Sciatic nerve (tissue), 2 donors: ENCODE measurements at regions not wholly inside any gene's neighbourhood (a gene's known extent, or its start where the extent isn't known, plus 50 kb on each side); places are given as distances from the start of the nearest gene placed in this dataset.

Experiments used
- ATAC-seq: fragments of 200-7000 bp; cut with Tn5 transposase; one replicate; pipeline ENCODE4 v1.9.1; 2020; ENCODE audit warnings: mild to moderate bottlenecking, moderate library complexity
- DNase-seq: peaks from one replicate; pipeline ENCODE4 v3.0.0-alpha.2; 2020; ENCODE audit warnings: low spot score
- intact Hi-C: fragments of 100-400 bp; cut with DNase I; formaldehyde crosslinking; loops from one replicate; pipeline ENCODE4 v1.14.2; 2022
- donor health status: DM: no; HTN: no; CAD: no.
- donor health status: DM: no; HTN: no; CAD: no.

DNA sequence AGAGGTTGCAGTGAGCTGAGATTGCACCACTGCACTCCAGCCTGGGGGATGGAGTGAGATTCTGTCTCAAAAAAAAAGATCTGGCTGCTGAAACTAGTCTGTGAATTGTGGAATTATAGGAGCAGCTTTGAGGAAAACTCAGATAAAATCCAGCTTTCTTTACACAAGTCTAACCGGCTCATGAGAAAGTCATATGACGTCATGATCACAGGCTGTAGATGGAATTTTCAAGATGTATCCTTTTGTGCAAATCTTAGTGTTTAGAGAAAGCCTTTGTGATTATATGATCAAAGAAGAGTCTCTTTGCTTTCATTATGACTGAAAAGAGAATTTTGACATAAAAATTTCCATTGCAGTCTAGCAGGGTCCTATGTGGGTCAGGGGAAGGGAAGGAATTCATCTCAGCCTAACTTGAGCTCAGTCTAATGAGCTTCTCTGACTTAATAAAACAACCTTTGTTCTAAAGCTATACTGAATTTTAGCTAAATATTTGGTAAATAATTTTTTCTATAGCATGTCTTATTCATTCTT, 90.2 kb upstream of the NCK2 start:
- intact Hi-C loops = no loop called here
- DNase-seq = no peak
- no peak for ATAC-seq

GRCh38 chr2:105653302-105653701, 91.4 kb upstream of the NCK2 start:
- ATAC-seq = no peak
- intact Hi-C loops = no loop called here
- DNase-seq = no peak

GRCh38 chr2:105652014-105652796, 92.5 kb upstream of the NCK2 start:
- DNase-seq (no peak), ATAC-seq (no peak)
- intact Hi-C loops = no loop called here

DNA sequence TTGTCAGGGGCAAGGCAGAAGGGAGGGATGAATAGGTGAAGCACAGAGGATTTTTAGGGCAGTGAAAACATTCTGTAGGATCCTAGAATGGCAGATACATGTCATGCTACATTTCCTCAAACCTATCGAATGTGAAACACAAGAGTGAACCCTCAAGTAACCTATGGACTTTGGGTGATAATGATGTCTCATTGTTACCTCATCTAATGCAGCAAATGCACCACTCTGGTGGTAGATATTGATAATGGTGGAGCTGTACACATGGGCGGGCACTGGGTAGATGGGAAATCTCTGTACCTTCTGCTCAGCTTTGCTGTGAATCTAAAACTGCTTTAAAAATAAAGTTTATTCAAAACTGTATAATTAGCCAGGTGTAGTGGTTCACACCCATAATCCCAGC, 95.2 kb upstream of the NCK2 start:
- intact Hi-C loops = no loop called here
- DNase-seq = no peak
- no peak for ATAC-seq

- DNase-seq (no peak), ATAC-seq (no peak)
- intact Hi-C loops = no loop called here
These were observed 97.0 kb upstream of the NCK2 start for GRCh38 chr2:105647731-105648130.

DNA sequence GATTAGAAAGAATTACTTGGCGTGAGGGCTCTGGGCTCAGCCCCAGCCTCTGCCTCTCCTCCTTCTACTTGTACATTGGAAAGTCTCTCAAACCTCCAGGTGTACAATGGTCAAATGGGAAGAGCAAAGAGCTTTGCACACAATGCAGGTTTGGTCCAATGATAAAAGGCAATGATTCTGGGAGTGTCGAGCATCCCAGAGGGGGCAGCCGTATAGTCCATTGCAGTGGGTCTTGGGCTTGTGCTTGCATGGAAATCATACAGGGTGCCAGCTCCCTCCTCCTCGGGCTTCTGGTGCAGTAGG, 98.0 kb upstream of the NCK2 start:
- intact Hi-C loops = no loop called here
- DNase-seq (no peak), ATAC-seq (no peak)

DNA sequence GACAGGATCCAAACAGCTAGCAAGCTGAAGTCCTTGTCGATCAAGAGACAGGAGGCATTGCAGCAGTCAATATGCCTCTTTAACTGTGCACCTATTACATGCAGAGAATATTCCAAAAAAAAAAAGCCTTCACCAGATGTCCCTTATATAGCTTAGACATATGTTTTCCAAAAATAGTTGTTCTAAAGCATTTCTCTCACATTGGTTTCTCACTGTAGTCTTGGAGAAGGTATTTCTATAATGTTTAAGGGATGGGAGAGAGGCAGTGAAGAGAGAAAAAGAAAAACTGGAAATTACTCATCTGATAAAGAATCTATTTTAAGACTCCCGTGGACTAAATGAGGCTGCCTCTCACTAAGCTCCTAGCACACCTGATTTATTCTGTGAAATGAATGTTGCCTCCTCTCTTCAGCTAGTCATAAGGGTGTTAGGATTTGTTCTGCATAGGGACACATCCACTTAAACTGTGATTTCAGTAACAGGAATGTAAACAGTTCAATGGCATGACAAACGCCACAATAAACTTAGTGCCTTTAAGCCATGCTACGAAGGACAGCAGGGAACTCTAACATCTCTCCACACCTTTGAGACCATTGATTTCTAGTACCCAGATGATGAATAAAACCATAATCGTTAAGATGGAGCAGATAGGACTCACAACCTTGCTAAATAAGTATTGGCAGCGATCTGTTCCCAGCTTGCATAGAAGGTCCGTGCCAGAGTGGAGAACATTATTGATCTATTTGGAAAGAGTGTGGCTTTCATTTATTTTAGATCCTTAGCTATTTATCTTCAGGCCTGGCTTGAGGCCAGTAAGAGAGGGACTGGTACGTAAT, 98.6 kb upstream of the NCK2 start:
- intact Hi-C loops = no loop called here
- no peak for ATAC-seq
- no peak for DNase-seq

- ATAC-seq (no peak), DNase-seq (no peak)
- intact Hi-C loops = no loop called here
These were observed 99.4 kb upstream of the NCK2 start for GRCh38 chr2:105645031-105645937.

- DNase-seq (no peak), ATAC-seq (peak; percentile 46)
- intact Hi-C loops = no loop called here
These were observed 100.3 kb upstream of the NCK2 start for GRCh38 chr2:105644174-105644980.

- DNase-seq (no peak), ATAC-seq (no peak)
- intact Hi-C loops = no loop called here
These were observed 101.1 kb upstream of the NCK2 start for GRCh38 chr2:105643405-105644173.

DNA sequence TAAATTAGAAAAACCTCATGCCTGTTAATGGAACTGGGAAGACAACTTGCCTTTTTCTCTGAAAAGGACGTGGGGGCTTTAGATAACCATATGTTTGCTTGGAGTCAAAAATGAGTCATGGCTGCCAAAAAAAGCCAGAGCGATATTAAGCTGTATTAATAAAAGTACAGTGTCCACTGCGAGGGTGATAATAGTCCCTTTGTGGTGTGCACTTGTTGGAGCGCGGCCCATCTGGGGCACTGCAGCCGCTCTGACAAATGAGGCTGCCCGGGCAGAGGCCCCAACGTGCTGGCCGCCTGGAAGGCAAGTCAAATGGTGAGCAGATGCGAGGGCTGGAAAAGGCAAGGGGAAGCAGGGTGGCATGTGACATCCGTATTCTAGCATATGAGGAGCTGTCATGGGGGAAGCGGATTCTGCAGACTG, 103.3 kb upstream of the NCK2 start:
- no peak for DNase-seq
- peak; percentile 65 for ATAC-seq
- intact Hi-C loops = no loop called here

- intact Hi-C loops = no loop called here
- no peak for DNase-seq
- ATAC-seq = no peak
These were observed 104.5 kb upstream of the NCK2 start for GRCh38 chr2:105640246-105640645.

DNA sequence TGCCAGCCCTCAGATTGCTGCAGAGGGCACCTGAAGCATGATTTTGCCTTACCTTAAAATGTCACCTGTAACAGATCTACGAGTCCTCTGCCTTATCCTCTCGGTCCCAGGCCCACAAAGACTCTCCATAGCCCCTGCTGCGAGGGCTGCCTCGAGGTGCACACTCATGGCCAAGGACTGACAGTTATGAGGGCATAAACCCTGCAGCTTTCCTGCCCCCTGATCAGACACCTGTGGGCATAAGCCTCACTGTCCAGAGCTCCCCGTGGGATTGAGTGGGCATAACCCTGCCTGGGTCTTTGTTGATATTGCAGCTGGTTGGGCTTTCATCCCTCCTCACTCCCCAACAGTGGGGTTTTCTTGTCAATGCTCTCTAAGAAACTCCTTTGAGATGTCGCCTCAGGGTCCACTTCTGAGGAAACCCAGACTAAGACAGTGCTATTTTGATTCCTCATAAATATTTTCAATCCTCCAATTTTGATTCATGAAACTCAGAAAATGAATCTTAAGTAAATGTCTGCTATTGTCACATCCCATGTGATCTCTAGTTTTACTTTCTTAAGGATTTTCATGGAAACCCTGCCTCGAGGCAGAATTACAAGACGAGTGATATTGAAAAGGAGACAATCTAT, 108.5 kb upstream of the NCK2 start:
- intact Hi-C loops = no loop called here
- no peak for DNase-seq
- no peak for ATAC-seq

DNA sequence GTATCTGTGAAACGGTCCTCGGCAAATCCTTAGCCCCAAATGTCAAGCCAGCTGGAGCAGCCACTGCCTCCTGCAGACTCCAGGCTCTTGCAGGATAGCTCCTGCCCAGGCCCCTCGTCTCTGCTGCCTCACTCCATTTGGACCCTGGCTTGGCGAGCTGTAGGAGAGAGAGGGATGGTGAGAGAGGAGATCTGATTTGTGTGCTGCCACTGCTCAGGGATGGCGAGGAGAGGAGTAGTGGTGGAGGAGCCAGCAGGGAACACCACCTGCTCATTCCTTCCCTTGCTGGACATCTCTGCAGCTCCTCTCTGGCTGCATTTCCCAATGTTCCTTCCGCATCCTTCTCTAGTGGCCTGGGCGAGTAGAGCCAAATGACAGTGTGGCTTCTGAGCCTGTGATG, 109.1 kb upstream of the NCK2 start:
- intact Hi-C loops = no loop called here
- no peak for DNase-seq
- ATAC-seq = no peak

- DNase-seq = no peak
- peak; percentile 50 for ATAC-seq
These were observed 110.5 kb upstream of the NCK2 start for GRCh38 chr2:105634198-105634597.

DNA sequence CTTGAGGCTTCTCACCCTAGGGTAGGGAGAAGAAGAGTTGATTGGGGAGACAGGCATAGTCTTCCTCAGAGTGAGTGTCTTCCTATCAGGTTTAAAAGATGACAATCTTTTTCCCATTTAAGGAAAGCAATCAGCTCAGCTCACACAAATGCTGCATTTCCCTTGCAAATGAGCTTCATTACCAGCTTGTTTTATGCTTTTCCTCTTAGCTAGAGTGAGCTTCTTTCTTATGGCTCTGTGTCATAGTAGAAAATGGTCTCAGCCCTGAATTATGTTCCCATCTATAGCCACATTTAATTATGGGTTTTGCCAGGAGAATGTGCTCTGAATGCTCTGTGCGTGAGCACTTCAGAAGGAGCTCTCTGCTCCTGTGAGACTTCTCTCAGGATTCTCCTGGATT, 112.8 kb upstream of the NCK2 start:
- intact Hi-C loops = no loop called here
- DNase-seq (no peak), ATAC-seq (no peak)

More at GRCh38 chr2:105634198-105634597, 110.5 kb upstream of the NCK2 start:
- intact Hi-C loops = no loop called here

GRCh38 chr2:105631011-105631410, 113.7 kb upstream of the NCK2 start:
- no peak for ATAC-seq
- intact Hi-C loops = no loop called here
- no peak for DNase-seq
